ENCODE measurements at regions not wholly inside any gene's neighbourhood (a gene's known extent, or its start where the extent isn't known, plus 50 kb on each side); places are given as distances from the start of the nearest gene placed in this dataset.
"Not testable (repeated sequence)": the region's sequence is repeated elsewhere in the genome, so short reads cannot be mapped to it uniquely, and the experiment has no call there.

DNA sequence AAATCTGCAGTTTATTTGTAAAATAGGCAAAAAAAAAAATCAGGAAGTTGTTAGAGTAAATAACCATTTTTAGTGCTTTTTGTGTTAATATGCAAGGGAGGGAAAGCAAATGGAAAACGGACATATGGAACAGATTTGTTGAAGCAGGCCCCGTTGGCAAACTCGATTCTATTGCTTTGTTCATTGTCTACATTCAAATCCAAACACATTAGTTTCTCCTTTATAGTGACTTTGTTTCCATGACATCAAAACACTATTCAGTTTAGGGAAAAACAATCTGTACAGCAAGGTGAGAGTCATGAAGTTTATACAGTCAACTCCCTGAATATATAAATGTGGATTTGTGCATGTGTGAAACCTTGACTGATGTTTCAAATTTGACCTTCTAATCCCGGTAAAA, 142.2 kb downstream of the FAM47A start:
- Histone ChIP-seq H3K36me3 (ENCODE audit: insufficient read depth, low read length) (no peaks in the 10 kb centered on the region), H2AFZ (ENCODE audit: low read length, unreplicated experiment) (no peak overlapping the region), H3K27me3 (ENCODE audit: insufficient read depth, low read length) (no peaks in the 10 kb centered on the region), H3K27ac (ENCODE audit: low read depth, low read length) (no peak overlapping the region), H3K79me2 (ENCODE audit: control insufficient read depth, insufficient read depth, low read length, unreplicated experiment) (no peaks in the 10 kb centered on the region), H3K4me3 (ENCODE audit: low read depth, low read length) (no peak overlapping the region), H3K4me1 (ENCODE audit: control insufficient read depth, insufficient read depth, low read length, unreplicated experiment) (no peaks in the 10 kb centered on the region)

DNA sequence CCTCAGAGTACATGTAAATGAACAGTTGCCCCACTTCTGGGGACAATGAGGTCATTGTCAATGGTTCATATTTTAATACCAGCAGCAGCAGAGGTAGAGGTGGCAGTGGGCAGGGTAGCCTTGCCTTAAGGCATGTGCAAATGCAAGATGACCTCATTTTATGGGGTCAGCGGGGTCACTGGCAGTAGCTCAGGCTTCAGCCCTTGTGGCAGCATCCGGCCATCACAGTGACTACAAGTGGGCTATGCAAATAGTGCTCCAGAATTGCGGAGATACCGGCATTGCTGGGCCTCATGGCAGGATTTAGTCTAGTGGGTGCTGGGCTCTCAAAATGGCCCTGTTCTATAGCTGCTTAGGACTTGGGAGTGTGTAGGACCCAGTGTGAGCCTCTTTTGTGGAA, 144.7 kb downstream of the FAM47A start:
- no peaks in the 10 kb centered on the region for H3K27me3 ChIP-seq (ENCODE audit: insufficient read depth, low read length)
- no peaks in the 10 kb centered on the region for H3K36me3 ChIP-seq (ENCODE audit: insufficient read depth, low read length)
- H3K4me1 ChIP-seq (ENCODE audit: control insufficient read depth, insufficient read depth, low read length, unreplicated experiment), result no peaks in the 10 kb centered on the region
- H3K4me3 ChIP-seq (ENCODE audit: low read depth, low read length), result no peak overlapping the region
- H3K27ac ChIP-seq (ENCODE audit: low read depth, low read length), result no peak overlapping the region
- no peaks in the 10 kb centered on the region for H3K79me2 ChIP-seq (ENCODE audit: control insufficient read depth, insufficient read depth, low read length, unreplicated experiment)
- H2AFZ ChIP-seq (ENCODE audit: low read length, unreplicated experiment), result no peak overlapping the region

DNA sequence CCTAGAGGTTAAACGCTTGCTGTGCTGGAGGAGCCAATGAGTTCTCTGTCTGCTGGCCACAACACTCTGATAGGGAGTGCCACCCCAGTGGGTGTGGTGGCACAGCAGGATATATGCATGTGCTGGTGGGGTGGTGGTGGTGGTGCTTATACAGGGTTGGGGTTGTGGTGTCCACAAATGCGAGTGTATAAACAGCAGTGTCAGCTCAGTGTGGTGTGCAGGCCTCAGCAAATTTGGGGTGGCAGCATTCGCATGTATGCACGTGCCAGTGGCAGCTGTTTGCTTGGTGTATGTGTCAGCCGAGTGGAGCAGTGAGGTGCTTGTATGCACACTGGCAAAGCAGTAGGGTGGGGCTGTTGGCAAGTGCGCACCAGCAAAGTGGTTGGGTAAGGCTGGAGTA, 157.4 kb downstream of the FAM47A start:
- Histone ChIP-seq H3K79me2 (ENCODE audit: control insufficient read depth, insufficient read depth, low read length, unreplicated experiment) (no peaks in the 10 kb centered on the region), H3K27me3 (ENCODE audit: insufficient read depth, low read length) (no peaks in the 10 kb centered on the region), H3K4me3 (ENCODE audit: low read depth, low read length) (no peak overlapping the region), H2AFZ (ENCODE audit: low read length, unreplicated experiment) (no peak overlapping the region), H3K4me1 (ENCODE audit: control insufficient read depth, insufficient read depth, low read length, unreplicated experiment) (no peaks in the 10 kb centered on the region), H3K27ac (ENCODE audit: low read depth, low read length) (no peak overlapping the region), H3K36me3 (ENCODE audit: insufficient read depth, low read length) (no peaks in the 10 kb centered on the region)

DNA sequence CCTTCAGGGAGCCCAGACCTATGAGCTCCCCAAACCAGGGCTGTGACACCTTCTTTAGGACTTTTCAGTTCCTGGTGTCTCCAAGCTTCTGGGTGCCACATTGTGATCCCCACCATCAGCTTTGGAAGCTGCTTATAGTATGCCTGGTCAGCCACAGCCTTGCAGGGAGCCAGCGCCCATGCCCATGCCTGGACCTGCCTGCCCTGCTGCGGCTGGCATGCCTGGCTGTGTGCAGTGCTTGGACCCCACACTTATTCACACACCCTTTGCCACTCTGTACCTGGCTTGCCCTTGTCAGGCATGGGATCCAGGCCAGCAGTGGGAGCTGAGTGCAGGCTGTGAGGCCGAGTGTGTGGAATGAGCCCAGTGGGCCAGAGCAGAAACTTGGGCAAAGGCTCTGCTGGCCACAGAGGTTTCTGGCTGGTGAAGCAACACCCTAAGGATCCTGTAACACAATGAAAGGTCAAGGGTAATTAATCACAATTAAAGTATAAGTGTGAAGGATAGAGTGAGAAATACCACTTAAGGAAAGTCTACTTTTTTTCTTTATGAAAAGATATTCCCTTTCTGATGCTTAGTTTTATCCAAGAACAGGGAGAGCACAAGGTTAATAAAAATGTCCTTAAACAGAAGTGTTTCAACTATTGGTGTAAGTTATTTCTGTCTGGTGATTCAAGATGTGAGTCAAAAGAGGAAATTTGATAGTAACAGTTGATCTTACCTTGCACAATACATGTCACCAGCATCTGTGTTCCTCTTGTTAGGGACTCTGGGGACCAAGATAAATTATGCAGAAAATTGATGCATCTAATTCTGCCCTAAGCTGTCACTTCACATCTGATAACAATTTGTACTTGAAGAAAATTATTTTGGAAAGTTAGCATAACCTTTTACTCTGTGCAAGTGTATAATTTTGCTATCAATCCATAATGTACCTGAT, 161.8 kb downstream of the FAM47A start:
- no peak overlapping the region for H3K27ac ChIP-seq (ENCODE audit: low read depth, low read length)

DNA sequence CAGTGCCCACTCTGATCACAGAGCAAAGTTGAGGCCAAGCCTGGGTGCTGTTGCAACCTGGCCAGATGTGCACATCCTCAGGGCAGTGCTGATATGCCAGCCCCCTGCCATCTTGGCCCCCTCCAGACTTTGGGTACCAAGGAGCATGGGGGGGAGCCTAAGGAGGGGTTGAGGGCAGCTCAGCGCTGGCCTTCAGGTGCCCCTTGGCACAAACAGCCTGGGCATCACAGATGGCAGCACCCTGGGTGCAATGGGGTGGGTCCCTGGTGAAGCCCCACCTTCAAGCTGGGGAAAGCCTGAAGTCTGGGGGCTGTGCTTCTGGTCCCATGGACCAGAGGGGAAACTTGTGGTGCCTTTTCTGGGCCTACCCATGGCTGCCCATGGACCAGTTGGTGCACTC, 163.0 kb downstream of the FAM47A start:
- H3K4me3 ChIP-seq (ENCODE audit: low read depth, low read length), result no peak overlapping the region
- no peak overlapping the region for H3K27ac ChIP-seq (ENCODE audit: low read depth, low read length)
- H3K79me2 ChIP-seq (ENCODE audit: control insufficient read depth, insufficient read depth, low read length, unreplicated experiment), result no peaks in the 10 kb centered on the region
- no peaks in the 10 kb centered on the region for H3K27me3 ChIP-seq (ENCODE audit: insufficient read depth, low read length)
- H2AFZ ChIP-seq (ENCODE audit: low read length, unreplicated experiment), result no peak overlapping the region
- H3K4me1 ChIP-seq (ENCODE audit: control insufficient read depth, insufficient read depth, low read length, unreplicated experiment), result no peaks in the 10 kb centered on the region
- H3K36me3 ChIP-seq (ENCODE audit: insufficient read depth, low read length), result no peaks in the 10 kb centered on the region

More for the DNA sequence above, 161.8 kb downstream of the FAM47A start:
- no peaks in the 10 kb centered on the region for H3K4me1 ChIP-seq (ENCODE audit: control insufficient read depth, insufficient read depth, low read length, unreplicated experiment)
- no peaks in the 10 kb centered on the region for H3K36me3 ChIP-seq (ENCODE audit: insufficient read depth, low read length)
- H3K4me3 ChIP-seq (ENCODE audit: low read depth, low read length), result no peak overlapping the region
- H3K27me3 ChIP-seq (ENCODE audit: insufficient read depth, low read length), result no peaks in the 10 kb centered on the region
- H3K79me2 ChIP-seq (ENCODE audit: control insufficient read depth, insufficient read depth, low read length, unreplicated experiment), result no peaks in the 10 kb centered on the region
- no peak overlapping the region for H2AFZ ChIP-seq (ENCODE audit: low read length, unreplicated experiment)

DNA sequence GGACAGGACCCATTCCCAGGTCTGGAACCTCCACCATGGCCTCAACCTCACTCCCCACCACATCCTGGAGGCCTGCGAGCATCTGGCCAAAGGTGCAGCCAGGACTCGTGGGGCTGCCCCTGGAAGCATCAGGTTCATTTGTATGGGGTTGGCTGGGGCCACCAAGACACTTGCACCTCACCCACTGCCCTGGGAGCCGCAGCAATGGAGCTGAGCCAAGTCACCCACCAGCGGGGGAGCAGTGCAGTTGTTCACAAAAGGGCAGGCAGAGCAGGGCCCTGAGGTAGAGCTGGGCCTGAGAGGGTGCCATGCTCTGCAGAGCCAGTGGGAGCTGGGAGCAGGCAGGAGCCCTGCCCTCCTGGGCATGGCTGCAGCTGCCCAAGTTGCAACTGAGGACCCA, 163.5 kb downstream of the FAM47A start:
- Histone ChIP-seq H3K27me3 (ENCODE audit: insufficient read depth, low read length) (no peaks in the 10 kb centered on the region), H2AFZ (ENCODE audit: low read length, unreplicated experiment) (no peak overlapping the region), H3K27ac (ENCODE audit: low read depth, low read length) (no peak overlapping the region), H3K4me3 (ENCODE audit: low read depth, low read length) (no peak overlapping the region), H3K4me1 (ENCODE audit: control insufficient read depth, insufficient read depth, low read length, unreplicated experiment) (no peaks in the 10 kb centered on the region), H3K36me3 (ENCODE audit: insufficient read depth, low read length) (no peaks in the 10 kb centered on the region), H3K79me2 (ENCODE audit: control insufficient read depth, insufficient read depth, low read length, unreplicated experiment) (no peaks in the 10 kb centered on the region)

DNA sequence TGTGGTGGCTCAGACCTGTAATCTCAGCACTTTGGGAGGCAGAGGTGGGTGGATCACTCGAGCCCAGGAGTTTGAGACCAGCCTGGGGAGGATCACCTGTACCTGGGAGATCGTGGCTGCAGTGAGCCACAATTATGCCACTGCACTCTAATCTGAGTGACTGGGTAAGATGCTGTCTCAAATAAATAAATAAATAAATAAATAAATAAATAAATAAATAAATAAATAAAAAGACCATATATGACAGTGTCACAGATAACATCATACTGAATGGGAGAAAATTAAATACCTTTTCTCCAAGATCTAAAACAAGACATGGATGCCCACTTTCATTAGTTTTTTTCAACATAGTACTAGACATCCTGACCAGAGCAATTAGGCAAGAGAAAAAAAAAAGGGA, 182.8 kb downstream of the FAM47A start:
- no peaks in the 10 kb centered on the region for H3K79me2 ChIP-seq (ENCODE audit: control insufficient read depth, insufficient read depth, low read length, unreplicated experiment)
- H2AFZ ChIP-seq (ENCODE audit: low read length, unreplicated experiment), result no peak overlapping the region
- no peak overlapping the region for H3K27ac ChIP-seq (ENCODE audit: low read depth, low read length)
- H3K4me3 ChIP-seq (ENCODE audit: low read depth, low read length), result no peak overlapping the region
- no peaks in the 10 kb centered on the region for H3K27me3 ChIP-seq (ENCODE audit: insufficient read depth, low read length)
- no peaks in the 10 kb centered on the region for H3K4me1 ChIP-seq (ENCODE audit: control insufficient read depth, insufficient read depth, low read length, unreplicated experiment)
- no peaks in the 10 kb centered on the region for H3K36me3 ChIP-seq (ENCODE audit: insufficient read depth, low read length)

DNA sequence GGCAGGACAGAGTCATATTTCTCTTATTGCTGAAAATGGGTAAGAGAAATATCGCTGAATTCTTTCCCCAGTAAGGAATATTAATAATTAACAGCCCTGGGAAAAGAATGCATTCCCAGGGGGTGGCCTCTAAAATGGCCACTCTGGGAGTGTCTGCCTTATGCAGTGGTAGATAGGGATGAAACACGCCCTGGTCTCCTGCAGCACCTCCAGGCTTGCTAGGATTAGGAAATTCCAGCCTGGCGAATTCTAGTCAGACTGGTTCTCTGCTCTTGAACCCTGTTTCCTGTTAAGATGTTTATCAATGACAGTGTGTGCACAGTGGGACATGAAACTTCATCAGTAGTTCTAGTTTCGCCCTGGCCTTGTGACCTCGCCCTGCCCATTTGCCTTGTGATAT, 205.9 kb downstream of the FAM47A start:
- H3K36me3 ChIP-seq (ENCODE audit: insufficient read depth, low read length); H3K79me2 ChIP-seq (ENCODE audit: control insufficient read depth, insufficient read depth, low read length, unreplicated experiment); H3K4me1 ChIP-seq (ENCODE audit: control insufficient read depth, insufficient read depth, low read length, unreplicated experiment); H3K27ac ChIP-seq (ENCODE audit: low read depth, low read length); H3K4me3 ChIP-seq (ENCODE audit: low read depth, low read length); H3K27me3 ChIP-seq (ENCODE audit: insufficient read depth, low read length); H2AFZ ChIP-seq (ENCODE audit: low read length, unreplicated experiment): not testable (repeated sequence)

DNA sequence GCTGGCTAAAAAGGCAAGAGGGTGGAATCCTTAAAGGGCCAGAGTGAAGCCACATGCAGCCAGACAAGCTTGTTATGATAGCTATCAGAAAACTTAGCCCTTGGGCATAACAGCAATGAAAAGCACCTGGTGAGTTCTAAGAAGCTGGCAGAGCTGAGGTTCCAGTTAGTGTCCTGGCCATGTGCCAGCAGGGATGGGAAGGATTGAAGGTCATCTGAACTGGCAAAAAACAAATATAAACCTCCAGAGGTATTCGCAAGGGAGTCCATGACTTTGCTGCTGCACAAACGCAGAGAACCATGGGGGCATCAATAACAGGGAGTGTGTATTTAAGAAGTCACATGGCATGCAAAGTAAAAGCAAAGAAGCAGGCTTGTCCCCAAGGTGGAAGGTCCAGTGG, 208.9 kb downstream of the FAM47A start:
- Histone ChIP-seq H3K27ac (ENCODE audit: low read depth, low read length) (no peak overlapping the region), H3K4me1 (ENCODE audit: control insufficient read depth, insufficient read depth, low read length, unreplicated experiment) (no peaks in the 10 kb centered on the region), H3K4me3 (ENCODE audit: low read depth, low read length) (no peak overlapping the region), H3K36me3 (ENCODE audit: insufficient read depth, low read length) (no peaks in the 10 kb centered on the region), H3K27me3 (ENCODE audit: insufficient read depth, low read length) (no peaks in the 10 kb centered on the region), H2AFZ (ENCODE audit: low read length, unreplicated experiment) (no peak overlapping the region), H3K79me2 (ENCODE audit: control insufficient read depth, insufficient read depth, low read length, unreplicated experiment) (no peaks in the 10 kb centered on the region)

DNA sequence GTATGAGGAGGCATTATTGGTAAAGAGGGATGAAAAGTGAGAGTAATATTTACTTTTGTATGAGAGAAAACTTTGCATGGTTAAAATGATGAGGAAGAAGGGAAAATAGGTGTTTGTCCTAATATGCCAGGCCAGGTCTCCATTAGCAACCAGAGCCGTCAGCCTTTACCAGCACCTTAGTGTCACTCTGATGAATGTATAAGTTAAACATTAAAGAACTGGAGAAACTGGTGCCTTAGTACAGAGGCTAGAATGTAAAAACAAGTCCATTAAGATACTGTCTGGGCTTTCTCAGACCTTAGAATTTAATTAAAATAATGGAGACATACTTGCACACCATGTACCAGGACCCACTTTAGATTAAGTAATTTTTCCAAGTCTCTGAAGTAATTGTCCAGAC, 222.3 kb downstream of the FAM47A start:
- Histone ChIP-seq H3K79me2 (ENCODE audit: control insufficient read depth, insufficient read depth, low read length, unreplicated experiment) (no peaks in the 10 kb centered on the region), H3K27ac (ENCODE audit: low read depth, low read length) (no peak overlapping the region), H3K4me1 (ENCODE audit: control insufficient read depth, insufficient read depth, low read length, unreplicated experiment) (no peaks in the 10 kb centered on the region), H2AFZ (ENCODE audit: low read length, unreplicated experiment) (no peak overlapping the region), H3K27me3 (ENCODE audit: insufficient read depth, low read length) (no peaks in the 10 kb centered on the region), H3K4me3 (ENCODE audit: low read depth, low read length) (no peak overlapping the region), H3K36me3 (ENCODE audit: insufficient read depth, low read length) (no peaks in the 10 kb centered on the region)

DNA sequence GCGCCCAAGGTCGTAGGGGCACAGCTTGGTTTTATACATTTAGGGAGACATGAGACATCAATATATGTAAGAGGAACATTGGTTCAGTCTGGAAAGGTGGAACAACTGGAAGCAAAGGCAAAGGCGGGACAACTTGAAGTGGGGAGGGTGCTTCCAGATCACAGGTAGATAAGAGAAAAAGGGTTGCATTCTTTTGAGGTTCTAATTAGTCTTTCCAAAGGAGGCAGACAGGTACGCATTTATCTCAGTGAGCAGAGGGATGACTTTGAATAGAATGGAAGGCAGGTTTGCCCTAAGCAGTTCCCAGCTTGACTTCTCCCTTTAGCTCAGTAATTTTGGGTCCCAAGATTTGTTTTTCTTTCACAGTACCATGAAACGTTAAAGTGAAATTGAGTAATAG, 223.2 kb downstream of the FAM47A start:
- Histone ChIP-seq H3K27me3 (ENCODE audit: insufficient read depth, low read length) (no peaks in the 10 kb centered on the region), H3K27ac (ENCODE audit: low read depth, low read length) (no peak overlapping the region), H3K4me1 (ENCODE audit: control insufficient read depth, insufficient read depth, low read length, unreplicated experiment) (no peaks in the 10 kb centered on the region), H3K36me3 (ENCODE audit: insufficient read depth, low read length) (no peaks in the 10 kb centered on the region), H2AFZ (ENCODE audit: low read length, unreplicated experiment) (no peak overlapping the region), H3K79me2 (ENCODE audit: control insufficient read depth, insufficient read depth, low read length, unreplicated experiment) (no peaks in the 10 kb centered on the region), H3K4me3 (ENCODE audit: low read depth, low read length) (no peak overlapping the region)
